H1 (cell line): ENCODE measurements at regions not wholly inside any gene's neighbourhood (a gene's known extent, or its start where the extent isn't known, plus 50 kb on each side); places are given as distances from the start of the nearest gene placed in this dataset.

Experiments
- CTCF ChIA-PET: fragments of 300-600 bp; sonication (Branson Sonifier 250); formaldehyde crosslinking; loops from one replicate; lab custom pipeline; 2021; ENCODE audit not compliant: partially characterized antibody; lab: Charles Lee
- POLR2A ChIA-PET: fragments of 300-600 bp; sonication (Branson Sonifier 250); formaldehyde crosslinking; loops from one replicate; lab custom pipeline; 2021; ENCODE audit warnings: inconsistent platforms; ENCODE audit not compliant: partially characterized antibody; lab: Charles Lee
- DNase-seq, 2 experiments: peaks; one replicate each; pipeline versions ENCODE4 v3.0.0 to v3.0.0-alpha.2; 2010 to 2022; ENCODE audit warnings: low spot score in 2 of 2, low read depth in 1 of 2, mixed read lengths in 1 of 2
- FAIRE-seq: peaks from 2 replicates; lab custom pipeline; 2011; peaks lifted over from hg19 to GRCh38; lab: Jason Lieb, UNC
- H2AFZ ChIP-seq: 2 replicates; pipeline ENCODE4 v1.8.1; 2012; ENCODE audit warnings: low read length, inconsistent platforms
- H2AK5ac ChIP-seq: 2 replicates; pipeline ENCODE4 v1.6.1; 2013; ENCODE audit warnings: low read depth, low read length
- H2BK120ac ChIP-seq: replicated peaks from 2 replicates; pipeline ENCODE3; 2013; ENCODE audit warnings: low read depth, low read length, inconsistent platforms
- H2BK12ac ChIP-seq: 2 replicates; pipeline ENCODE4 v1.6.1; 2013; ENCODE audit warnings: low read depth, low read length
- H2BK15ac ChIP-seq: 2 replicates; pipeline ENCODE4 v1.6.1; 2013; ENCODE audit warnings: low read length
- H2BK20ac ChIP-seq: 2 replicates; pipeline ENCODE4 v1.6.1; 2013; ENCODE audit warnings: low read length
- H2BK5ac ChIP-seq: 2 replicates; pipeline ENCODE4 v1.6.1; 2013; ENCODE audit warnings: low read depth, low read length
- H3K14ac ChIP-seq: 2 replicates; pipeline ENCODE4 v1.6.1; 2013; ENCODE audit warnings: inconsistent platforms; ENCODE audit not compliant: insufficient read length
- H3K18ac ChIP-seq: 2 replicates; pipeline ENCODE4 v1.6.1; 2013; ENCODE audit warnings: low read length; ENCODE audit errors: extremely low read depth
- H3K23ac ChIP-seq: 2 replicates; pipeline ENCODE4 v1.6.1; 2013; ENCODE audit warnings: inconsistent platforms; ENCODE audit not compliant: insufficient read length
- H3K23me2 ChIP-seq: 2 replicates; pipeline ENCODE4 v1.6.1; 2013; ENCODE audit warnings: low read depth, low read length
- H3K27ac ChIP-seq: 2 replicates; pipeline ENCODE4 v1.6.1; 2011; ENCODE audit warnings: low read depth, low read length, inconsistent platforms
- H3K27me3 ChIP-seq, 4 experiments: replicated peaks in 1 of 4; 1 replicate in 1 of 4; 2 replicates in 3 of 4; pipeline versions ENCODE4 v1.6.1 to v1.8.1; 2011 to 2013; ENCODE audit warnings: low read length in 3 of 4, mild to moderate bottlenecking in 3 of 4, inconsistent platforms in 2 of 4, mixed read lengths in 2 of 4, moderate library complexity in 1 of 4; ENCODE audit not compliant: control insufficient read depth in 3 of 4, insufficient read depth in 3 of 4; ENCODE audit errors: extremely low read depth in 1 of 4
- H3K36me3 ChIP-seq, 4 experiments: 2 replicates each; pipeline versions ENCODE4 v1.6.1 to v1.8.1; 2011 to 2013; ENCODE audit warnings: mild to moderate bottlenecking in 4 of 4, low read length in 3 of 4, moderate library complexity in 2 of 4, control low read depth in 1 of 4, inconsistent platforms in 1 of 4; ENCODE audit not compliant: insufficient read depth in 4 of 4, control insufficient read depth in 2 of 4
- H3K4ac ChIP-seq: replicated peaks from 2 replicates; pipeline ENCODE3; 2013; ENCODE audit warnings: low read length, low read depth, mixed read lengths, inconsistent platforms; ENCODE audit not compliant: insufficient read length
- H3K4me1 ChIP-seq, 4 experiments: replicated peaks in 1 of 4; 1 replicate in 1 of 4; 2 replicates in 3 of 4; pipeline versions ENCODE4 v1.6.1 to v1.8.1; 2011 to 2013; ENCODE audit warnings: low read length in 3 of 4, inconsistent platforms in 2 of 4, mixed read lengths in 1 of 4; ENCODE audit not compliant: insufficient read depth in 4 of 4, control insufficient read depth in 3 of 4
- H3K4me2 ChIP-seq, 2 experiments: 2 replicates each; pipeline versions ENCODE4 v1.6.1 to v1.8.1; 2011 to 2013; ENCODE audit warnings: low read depth in 2 of 2, low read length in 2 of 2, control low read depth in 1 of 2, inconsistent platforms in 1 of 2, mild to moderate bottlenecking in 1 of 2; ENCODE audit not compliant: insufficient read depth in 1 of 2
- H3K4me3 ChIP-seq, 4 experiments: fragments of 200-600, 300-600 bp in 1 of 4; sonication (generic), shearing (Covaris generic), sonication (Bioruptor Twin) in 1 of 4; 2 replicates each; pipeline versions ENCODE4 v1.5.1 to v1.8.1; 2011 to 2016; ENCODE audit warnings: low read length in 4 of 4, low read depth in 3 of 4, control low read depth in 2 of 4, inconsistent platforms in 2 of 4, mild to moderate bottlenecking in 2 of 4, mixed read lengths in 1 of 4, moderate library complexity in 1 of 4; ENCODE audit not compliant: insufficient read depth in 2 of 4; ENCODE audit errors: extremely low read depth in 1 of 4
- H3K56ac ChIP-seq: replicated peaks from 2 replicates; pipeline ENCODE3; 2013; ENCODE audit warnings: low read depth, mild to moderate bottlenecking, mixed read lengths, low read length, inconsistent platforms; ENCODE audit not compliant: insufficient read length
- H3K79me1 ChIP-seq: 2 replicates; pipeline ENCODE4 v1.6.1; 2013; ENCODE audit warnings: low read depth, low read length, control low read depth
- H3K79me2 ChIP-seq, 2 experiments: 2 replicates each; pipeline versions ENCODE4 v1.6.1 to v1.8.1; 2012 to 2013; ENCODE audit warnings: low read length in 2 of 2, mild to moderate bottlenecking in 2 of 2, inconsistent platforms in 1 of 2; ENCODE audit not compliant: insufficient read depth in 2 of 2, control insufficient read depth in 1 of 2
- H3K9ac ChIP-seq, 4 experiments: replicated peaks in 1 of 4; 1 replicate in 1 of 4; 2 replicates in 3 of 4; pipeline versions ENCODE4 v1.6.1 to v1.8.1; 2011 to 2013; ENCODE audit warnings: low read depth in 3 of 4, low read length in 3 of 4, control low read depth in 2 of 4, mild to moderate bottlenecking in 2 of 4, moderate library complexity in 2 of 4, inconsistent platforms in 1 of 4; ENCODE audit errors: extremely low read depth in 1 of 4
- H3K9me3 ChIP-seq, 2 experiments: 2 replicates each; pipeline versions ENCODE4 v1.6.1 to v1.8.1; 2012 to 2013; ENCODE audit warnings: mild to moderate bottlenecking in 2 of 2, moderate library complexity in 2 of 2, control low read depth in 1 of 2, inconsistent platforms in 1 of 2, low read depth in 1 of 2, low read length in 1 of 2, mixed read lengths in 1 of 2; ENCODE audit not compliant: insufficient read depth in 2 of 2
- H4K20me1 ChIP-seq, 2 experiments: replicated peaks in 1 of 2; 2 replicates each; pipeline versions ENCODE3 to v1.8.1; 2011 to 2013; ENCODE audit warnings: inconsistent platforms in 2 of 2, low read length in 2 of 2, mild to moderate bottlenecking in 1 of 2; ENCODE audit not compliant: insufficient read depth in 2 of 2, control insufficient read depth in 1 of 2
- H4K5ac ChIP-seq: 2 replicates; pipeline ENCODE4 v1.6.1; 2013; ENCODE audit warnings: low read length, low read depth, mixed read lengths, inconsistent platforms; ENCODE audit not compliant: insufficient read length
- H4K8ac ChIP-seq: 2 replicates; pipeline ENCODE4 v1.8.0; 2013; ENCODE audit warnings: mild to moderate bottlenecking, moderate library complexity, low read length, inconsistent platforms; ENCODE audit not compliant: insufficient read depth; ENCODE audit errors: extremely low read depth
- H4K91ac ChIP-seq: replicated peaks from 2 replicates; pipeline ENCODE3; 2013; ENCODE audit warnings: low read length, mixed read lengths, inconsistent platforms; ENCODE audit not compliant: insufficient read length
- BCL11A ChIP-seq, 2 experiments: IDR thresholded peaks; one replicate each; pipeline ENCODE4 v1.6.1; 2011; ENCODE audit warnings: low read depth in 2 of 2, low read length in 2 of 2, mild to moderate bottlenecking in 2 of 2
- GABPA ChIP-seq: IDR thresholded peaks from 2 replicates; pipeline ENCODE4 v1.6.1; 2011; ENCODE audit warnings: mild to moderate bottlenecking, low read length, moderate library complexity, borderline replicate concordance; ENCODE audit not compliant: insufficient read depth
- JUN ChIP-seq: IDR thresholded peaks from 2 replicates; pipeline ENCODE4 v1.6.1; 2011; ENCODE audit warnings: low read depth, mild to moderate bottlenecking, improper control_type of control experiment, low read length
- POLR2A ChIP-seq, 2 experiments: IDR thresholded peaks; 1 replicate in 1 of 2; 2 replicates in 1 of 2; pipeline ENCODE4 v1.6.1; 2011; ENCODE audit warnings: low read depth in 2 of 2, low read length in 2 of 2, mild to moderate bottlenecking in 2 of 2; ENCODE audit errors: control extremely low read depth in 1 of 2
- POLR2AphosphoS5 ChIP-seq: IDR thresholded peaks from 2 replicates; pipeline ENCODE4 v1.6.1; 2011; ENCODE audit warnings: low read depth, low read length
- RAD21 ChIP-seq, 2 experiments: IDR thresholded peaks in 1 of 2; conservative IDR thresholded peaks in 1 of 2; 2 replicates each; pipeline ENCODE4 v1.6.1; 2011; ENCODE audit warnings: low read depth in 2 of 2, low read length in 2 of 2, improper control_type of control experiment in 1 of 2, inconsistent platforms in 1 of 2, mild to moderate bottlenecking in 1 of 2, moderate library complexity in 1 of 2
- RFX5 ChIP-seq: IDR thresholded peaks from 2 replicates; pipeline ENCODE4 v1.6.1; 2011; ENCODE audit warnings: low read depth, low read length, improper control_type of control experiment, borderline replicate concordance
- WGBS, 2 experiments: shearing (Covaris generic) in 1 of 2; methylation state at CpG; one replicate each; pipeline versions ENCODE4 v1.1.6 to v1.1.7; 2013 to 2015; ENCODE audit warnings: low lambda C conversion rate in 2 of 2, mixed read lengths in 2 of 2, inconsistent platforms in 1 of 2, low coverage in 1 of 2, missing lambda C conversion rate in 1 of 2; ENCODE audit not compliant: insufficient replicate concordance in 2 of 2, insufficient coverage in 1 of 2, insufficient read length in 1 of 2; ENCODE audit errors: extremely low coverage in 1 of 2, missing lambda C conversion rate in 1 of 2; 5-methylcytosine and 5-hydroxymethylcytosine counted together
- TF ChIP-seq, protein P1 (sequence below): IDR thresholded peaks from 2 replicates; pipeline ENCODE4 v1.6.1; 2011; ENCODE audit warnings: low read depth, mild to moderate bottlenecking, low read length; ENCODE audit not compliant: insufficient read depth

DNA sequence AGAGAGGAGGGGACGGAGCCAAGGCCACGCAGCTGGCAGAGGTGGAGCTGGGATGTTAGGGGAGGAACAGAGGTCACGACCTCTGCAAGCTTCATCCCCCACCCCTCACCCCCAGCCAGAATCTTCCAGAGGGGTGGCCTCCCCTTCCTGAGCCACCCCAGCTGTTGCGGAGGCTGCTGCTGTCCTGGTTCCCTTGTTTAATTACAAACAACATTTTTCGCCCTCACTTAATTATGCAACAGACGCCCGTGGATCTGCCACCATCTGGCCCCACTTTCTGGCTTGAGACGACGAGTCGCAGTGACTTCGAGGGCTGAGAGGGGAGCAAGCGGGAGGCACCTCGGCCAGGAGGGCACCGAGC lies 153.7 kb upstream of the PTPN1 start:
- Histone ChIP-seq H3K4me2 (no peak overlapping the region), H3K36me3 (no peaks in the 10 kb centered on the region), H4K20me1 (no peaks in the 10 kb centered on the region), H3K27ac (no peak overlapping the region), H3K14ac (no peak overlapping the region), H3K4me3 (no peak overlapping the region), H4K8ac (no peak overlapping the region), H3K23me2 (no peaks in the 10 kb centered on the region), H3K23ac (no peak overlapping the region), H3K79me2 (no peaks in the 10 kb centered on the region), H3K4me1 (no peaks in the 10 kb centered on the region; a peak in 2 of 7 replicates), H3K9ac (no peak overlapping the region), H3K56ac (no peak overlapping the region), H2BK5ac (no peak overlapping the region), H3K79me1 (no peaks in the 10 kb centered on the region), H2BK20ac (no peak overlapping the region), H4K5ac (no peak overlapping the region), H2BK120ac (no peak overlapping the region), H3K18ac (no peak overlapping the region), H3K9me3 (no peaks in the 10 kb centered on the region), H4K91ac (no peak overlapping the region), H2AFZ (no peak overlapping the region), H3K4ac (no peak overlapping the region), H2AK5ac (no peak overlapping the region; the same call in 1 of the 2 replicates), H2BK15ac (no peak overlapping the region), H3K27me3 (no peaks in the 10 kb centered on the region), H2BK12ac (peak overlapping the region; percentile 23; the same call in 1 of the 2 replicates)
- DNase-seq: no peak
- no peak for TF ChIP-seq RFX5
- no peak for TF ChIP-seq BCL11A (IDR thresholded peaks at IDR 0.05; ENCODE audit: low read depth in 2 of 2, low read length in 2 of 2)
- no peak for TF ChIP-seq RAD21 (IDR thresholded peaks at IDR 0.05 in 1 of 2, conservative IDR thresholded peaks at IDR 0.05 in 1 of 2; ENCODE audit: low read depth in 2 of 2, low read length in 2 of 2)
- no peak for TF ChIP-seq POLR2AphosphoS5
- TF ChIP-seq, protein P1, sequence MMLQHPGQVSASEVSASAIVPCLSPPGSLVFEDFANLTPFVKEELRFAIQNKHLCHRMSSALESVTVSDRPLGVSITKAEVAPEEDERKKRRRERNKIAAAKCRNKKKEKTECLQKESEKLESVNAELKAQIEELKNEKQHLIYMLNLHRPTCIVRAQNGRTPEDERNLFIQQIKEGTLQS: no peak
- TF ChIP-seq JUN: no peak
- TF ChIP-seq POLR2A (IDR thresholded peaks at IDR 0.05; ENCODE audit: control extremely low read depth in 1 of 2, low read depth in 2 of 2, low read length in 2 of 2): no peak
- TF ChIP-seq GABPA: no peak
- POLR2A ChIA-PET: no interaction called here
- no peak for FAIRE-seq
- 79% methylated on average over 11 of the region's 14 CpGs; no CpG with 5 or more reads in 1 of the 2 experiments for WGBS, 2 experiments
- CTCF ChIA-PET: interaction anchor here (0.6 to 2.1 kb wide), 6 partner anchors 10 to 279 kb away, joined by 4 to 12 read pairs (median 5); no protein-coding TSS in a partner anchor
